HepG2 (cell line): ENCODE measurements at regions not wholly inside any gene's neighbourhood (a gene's known extent, or its start where the extent isn't known, plus 50 kb on each side); places are given as distances from the start of the nearest gene placed in this dataset.

Experiments
- ATAC-seq: fragments of 200-7000 bp; cut with Tn5 transposase; 3 replicates; pipeline ENCODE4 v1.9.1; 2020; ENCODE audit warnings: mild to moderate bottlenecking, moderate library complexity
- BruUV-seq: library from RNA; stranded (reverse); fragments of 400-500 nt; replicated peaks from 2 replicates; lab custom pipeline; 2021; lab: Mats Ljungman, UMichigan
- CTCF ChIA-PET: fragments of 300-600 bp; formaldehyde crosslinking; extraction: SDS; loops from one replicate; lab custom pipeline; 2021; ENCODE audit warnings: low total read pairs, inconsistent platforms, low intra/inter-chr PET ratio; lab: Yijun Ruan, JAX
- POLR2A ChIA-PET: fragments of 350-600 bp; sonication (Branson Sonifier 250); formaldehyde crosslinking; loops from one replicate; lab custom pipeline; 2020; ENCODE audit warnings: antibody characterized with exemption, inconsistent platforms; lab: Yijun Ruan, JAX
- DNase-seq: peaks from one replicate; pipeline ENCODE4 v3.0.0-alpha.2; 2015; ENCODE audit warnings: low spot score
- FAIRE-seq: peaks from 3 replicates; lab custom pipeline; 2011; peaks lifted over from hg19 to GRCh38; lab: Jason Lieb, UNC
- H2AFZ ChIP-seq: one replicate; pipeline ENCODE4 v1.6.1; 2011; ENCODE audit warnings: low read length, inconsistent platforms
- H3K27ac ChIP-seq: fragments of 300-600 bp; 3 replicates; pipeline ENCODE4 v1.8.0; 2011; ENCODE audit warnings: mixed run types, mild to moderate bottlenecking, mixed read lengths, low read length, inconsistent platforms; ENCODE audit not compliant: insufficient read depth; ENCODE audit errors: extremely low read length
- H3K27me3 ChIP-seq, 2 experiments: fragments of 200-600 bp in 1 of 2; 2 replicates in 1 of 2; 3 replicates in 1 of 2; pipeline versions ENCODE4 v1.6.0 to v1.8.0; 2011; ENCODE audit warnings: low read length in 2 of 2, mild to moderate bottlenecking in 2 of 2, moderate library complexity in 2 of 2, inconsistent platforms in 1 of 2; ENCODE audit not compliant: insufficient read depth in 2 of 2, control insufficient read depth in 1 of 2
- H3K36me3 ChIP-seq, 2 experiments: fragments of 200-600 bp in 1 of 2; replicated peaks in 1 of 2; 2 replicates in 1 of 2; 3 replicates in 1 of 2; pipeline versions ENCODE4 v1.5.1 to v1.8.0; 2011; ENCODE audit warnings: low read length in 2 of 2, inconsistent platforms in 1 of 2; ENCODE audit not compliant: insufficient read depth in 2 of 2, control insufficient read depth in 1 of 2
- H3K4me1 ChIP-seq: 2 replicates; pipeline ENCODE4 v1.5.1; 2012; ENCODE audit warnings: low read length, inconsistent platforms; ENCODE audit not compliant: insufficient read depth
- H3K4me2 ChIP-seq: 2 replicates; pipeline ENCODE4 v1.6.0; 2011; ENCODE audit warnings: low read depth, low read length, inconsistent platforms
- H3K4me3 ChIP-seq, 3 experiments: fragments of 200-600 bp in 1 of 3; sonication (generic), shearing (Covaris generic) in 1 of 3; replicated peaks in 1 of 3; 2 replicates each; pipeline ENCODE4 v1.5.1; 2011 to 2016; ENCODE audit warnings: low read length in 3 of 3, inconsistent platforms in 2 of 3, low read depth in 2 of 3, mild to moderate bottlenecking in 2 of 3, control low read depth in 1 of 3, mixed read lengths in 1 of 3; ENCODE audit not compliant: insufficient read depth in 1 of 3
- H3K79me2 ChIP-seq: one replicate; pipeline ENCODE4 v1.6.1; 2011; ENCODE audit warnings: low read length, inconsistent platforms; ENCODE audit not compliant: insufficient read depth
- H3K9ac ChIP-seq: 2 replicates; pipeline ENCODE4 v1.6.0; 2011; ENCODE audit warnings: mild to moderate bottlenecking, low read depth, low read length, inconsistent platforms; ENCODE audit not compliant: insufficient read depth
- H3K9me3 ChIP-seq: 2 replicates; pipeline ENCODE4 v1.5.1; 2012; ENCODE audit warnings: mild to moderate bottlenecking, low read length
- H4K20me1 ChIP-seq: 2 replicates; pipeline ENCODE4 v1.6.0; 2011; ENCODE audit warnings: inconsistent platforms, mild to moderate bottlenecking, low read length, moderate library complexity; ENCODE audit not compliant: insufficient read depth
- ARNT2 ChIP-seq: sonication (generic); formaldehyde crosslinking; IDR thresholded peaks from 2 replicates; pipeline ENCODE4 v1.8.0; 2022; ENCODE audit warnings: mild to moderate bottlenecking, low read depth, missing genetic modification reagents, moderate library complexity
- GLI4 ChIP-seq: sonication (generic); formaldehyde crosslinking; IDR thresholded peaks from 2 replicates; pipeline ENCODE4 v1.5.1; 2020; ENCODE audit warnings: missing genetic modification reagents, mild to moderate bottlenecking, moderate library complexity, borderline replicate concordance
- RFXAP ChIP-seq: sonication (generic); formaldehyde crosslinking; IDR thresholded peaks from 2 replicates; pipeline ENCODE4 v1.4.0; 2020; ENCODE audit warnings: missing genetic modification reagents, borderline replicate concordance
- SCMH1 ChIP-seq: sonication (generic); formaldehyde crosslinking; IDR thresholded peaks from 2 replicates; pipeline ENCODE4 v1.9.0; 2021; ENCODE audit warnings: missing genetic modification reagents, mild to moderate bottlenecking, borderline replicate concordance
- ZNF30 ChIP-seq: sonication (generic); formaldehyde crosslinking; IDR thresholded peaks from 2 replicates; pipeline ENCODE4 v1.5.0; 2020; ENCODE audit warnings: mild to moderate bottlenecking, missing genetic modification reagents
- ZSCAN25 ChIP-seq: sonication (generic); formaldehyde crosslinking; IDR thresholded peaks from 2 replicates; pipeline ENCODE4 v1.8.0; 2022; ENCODE audit warnings: mild to moderate bottlenecking, missing genetic modification reagents
- WGBS: methylation state at CpG from one replicate; pipeline ENCODE4 v1.1.6; 2017; ENCODE audit warnings: low lambda C conversion rate; 5-methylcytosine and 5-hydroxymethylcytosine counted together
- in situ Hi-C: cut with HindIII; loops from 2 replicates; pipeline ENCODE4 v1.10.0; 2017; ENCODE audit warnings: low pct_unique_long_range_greater_than_20kb; ENCODE audit not compliant: extremely low pct_ligation_motif_present
- intact Hi-C: fragments of 100-400 bp; cut with micrococcal nuclease; formaldehyde crosslinking; loops from one replicate; pipeline ENCODE4 v1.10.0; 2022; ENCODE audit not compliant: unreplicated experiment
- TF ChIP-seq, protein P1 (sequence below): sonication (generic); formaldehyde crosslinking; conservative IDR thresholded peaks from 2 replicates; pipeline ENCODE4 v1.4.0; 2020; ENCODE audit warnings: missing genetic modification reagents

DNA sequence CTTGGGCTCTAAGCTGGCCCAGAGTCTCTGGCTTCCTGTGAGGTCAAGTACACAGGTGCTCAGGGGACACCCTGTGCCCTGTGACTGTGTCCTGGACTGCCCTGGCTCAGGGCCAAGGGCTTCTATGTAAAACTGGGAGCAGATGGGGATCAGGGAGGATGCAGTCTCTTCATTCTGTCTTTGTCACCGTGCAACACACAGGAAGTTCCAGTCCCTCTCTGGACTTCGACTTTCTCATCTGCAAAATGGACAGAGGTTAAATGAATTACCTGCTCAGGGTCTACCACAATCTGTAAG is 61.9 kb upstream of the TLE3 start:
- DNase-seq, result no peak
- Histone ChIP-seq H3K79me2 (no peaks in the 10 kb centered on the region), H4K20me1 (no peaks in the 10 kb centered on the region; the same call in 1 of the 2 replicates), H2AFZ (no peak overlapping the region), H3K27ac (no peak overlapping the region), H3K4me1 (peaks cover 4% of the 10 kb centered on the region), H3K9ac (no peak overlapping the region), H3K4me2 (no peak overlapping the region), H3K36me3 (no peaks in the 10 kb centered on the region), H3K9me3 (no peaks in the 10 kb centered on the region), H3K4me3 (no peak overlapping the region), H3K27me3 (peaks cover 1 to 87% of the 10 kb centered on the region in 2 experiments; a peak in 4 of 5 replicates)
- BruUV-seq, result no TSS peak
- in situ Hi-C loops, result no loop called here
- ATAC-seq, result no peak
- WGBS, result 4% methylated on average over 2 of the region's 2 CpGs
- CTCF ChIA-PET, result no interaction called here
- no peak for FAIRE-seq
- TF ChIP-seq ZNF30 (CRISPR knock-in tag) (no peak), RFXAP (CRISPR knock-in tag) (no peak), GLI4 (CRISPR knock-in tag) (no peak), ZSCAN25 (no peak)
- POLR2A ChIA-PET, result interaction anchor here (0.9 kb wide), 1 partner anchor 19 kb away, joined by 3 read pairs; no protein-coding TSS in a partner anchor
- intact Hi-C loops, result no loop called here

DNA sequence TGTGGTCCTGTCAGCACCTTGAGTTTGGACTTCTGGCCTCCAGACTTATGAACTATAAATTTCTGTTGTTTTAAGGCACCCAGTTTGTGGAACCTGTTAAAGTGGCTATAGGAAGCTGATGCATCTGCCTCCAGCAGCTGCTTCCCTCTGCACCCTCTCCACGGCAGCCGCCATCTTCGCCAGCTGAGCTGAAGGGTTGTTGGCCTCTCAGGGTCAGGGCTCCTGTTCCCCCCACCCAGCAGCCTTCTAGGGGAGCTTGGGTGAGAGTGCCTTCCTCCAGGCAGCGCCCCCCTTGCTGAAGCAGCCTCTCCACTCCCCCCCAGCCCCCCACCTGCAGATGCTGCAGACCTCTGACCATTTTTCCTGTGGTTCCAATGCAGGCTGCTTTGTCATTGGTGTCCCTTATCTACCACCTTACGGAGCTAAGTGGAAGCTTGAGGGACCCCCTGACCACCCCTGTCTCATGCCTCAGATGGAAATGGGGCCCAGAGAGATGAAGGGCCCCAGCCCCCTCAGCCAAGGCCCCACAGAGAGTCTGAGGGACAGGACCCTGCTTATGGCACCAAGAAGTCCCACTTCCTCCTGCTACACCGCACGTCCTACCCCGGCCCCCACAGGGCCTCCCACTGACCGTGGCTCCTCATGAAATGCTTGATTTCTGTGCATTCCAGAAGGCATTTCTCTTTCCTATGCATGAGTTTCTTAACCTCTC is 61.4 kb upstream of the TLE3 start:
- POLR2A ChIA-PET, result interaction anchor here (0.9 kb wide), 1 partner anchor 19 kb away, joined by 3 read pairs; no protein-coding TSS in a partner anchor
- BruUV-seq, result no TSS peak
- Histone ChIP-seq H3K36me3 (no peaks in the 10 kb centered on the region), H3K4me2 (no peak overlapping the region), H3K4me1 (0 out of 2 replicates have a peak, but pooled peaks cover 6% of the 10 kb centered on the region), H2AFZ (no peak overlapping the region), H3K27me3 (peaks cover 6 to 87% of the 10 kb centered on the region in 2 experiments; a peak in 4 of 5 replicates), H4K20me1 (no peaks in the 10 kb centered on the region; the same call in 1 of the 2 replicates), H3K9ac (no peak overlapping the region), H3K79me2 (no peaks in the 10 kb centered on the region), H3K9me3 (no peaks in the 10 kb centered on the region), H3K27ac (no peak overlapping the region), H3K4me3 (no peak overlapping the region)
- no peak for DNase-seq
- in situ Hi-C loops (no loop called here), intact Hi-C loops (no loop called here)
- CTCF ChIA-PET, result no interaction called here
- no peak for FAIRE-seq
- 73% methylated on average over 7 of the region's 9 CpGs for WGBS
- no peak for TF ChIP-seq SCMH1 (CRISPR knock-in tag)
- TF ChIP-seq, protein P1, sequence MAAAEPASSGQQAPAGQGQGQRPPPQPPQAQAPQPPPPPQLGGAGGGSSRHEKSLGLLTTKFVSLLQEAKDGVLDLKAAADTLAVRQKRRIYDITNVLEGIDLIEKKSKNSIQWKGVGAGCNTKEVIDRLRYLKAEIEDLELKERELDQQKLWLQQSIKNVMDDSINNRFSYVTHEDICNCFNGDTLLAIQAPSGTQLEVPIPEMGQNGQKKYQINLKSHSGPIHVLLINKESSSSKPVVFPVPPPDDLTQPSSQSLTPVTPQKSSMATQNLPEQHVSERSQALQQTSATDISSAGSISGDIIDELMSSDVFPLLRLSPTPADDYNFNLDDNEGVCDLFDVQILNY (CRISPR knock-in tag), result no peak
- no peak for TF ChIP-seq ARNT2 (CRISPR knock-in tag)
- ATAC-seq, result no peak
